H1 (cell line): ENCODE measurements at regions not wholly inside any gene's neighbourhood (a gene's known extent, or its start where the extent isn't known, plus 50 kb on each side); places are given as distances from the start of the nearest gene placed in this dataset.

Experiments used
- CTCF ChIA-PET: fragments of 300-600 bp; sonication (Branson Sonifier 250); formaldehyde crosslinking; loops from one replicate; lab custom pipeline; 2021; ENCODE audit not compliant: partially characterized antibody; lab: Charles Lee
- POLR2A ChIA-PET: fragments of 300-600 bp; sonication (Branson Sonifier 250); formaldehyde crosslinking; loops from one replicate; lab custom pipeline; 2021; ENCODE audit warnings: inconsistent platforms; ENCODE audit not compliant: partially characterized antibody; lab: Charles Lee
- DNase-seq, 2 experiments: peaks; one replicate each; pipeline versions ENCODE4 v3.0.0 to v3.0.0-alpha.2; 2010 to 2022; ENCODE audit warnings: low spot score in 2 of 2, low read depth in 1 of 2, mixed read lengths in 1 of 2
- FAIRE-seq: peaks from 2 replicates; lab custom pipeline; 2011; peaks lifted over from hg19 to GRCh38; lab: Jason Lieb, UNC
- H2AFZ ChIP-seq: 2 replicates; pipeline ENCODE4 v1.8.1; 2012; ENCODE audit warnings: low read length, inconsistent platforms
- H2AK5ac ChIP-seq: 2 replicates; pipeline ENCODE4 v1.6.1; 2013; ENCODE audit warnings: low read depth, low read length
- H2BK120ac ChIP-seq: replicated peaks from 2 replicates; pipeline ENCODE3; 2013; ENCODE audit warnings: low read depth, low read length, inconsistent platforms
- H2BK12ac ChIP-seq: 2 replicates; pipeline ENCODE4 v1.6.1; 2013; ENCODE audit warnings: low read depth, low read length
- H2BK15ac ChIP-seq: 2 replicates; pipeline ENCODE4 v1.6.1; 2013; ENCODE audit warnings: low read length
- H2BK20ac ChIP-seq: 2 replicates; pipeline ENCODE4 v1.6.1; 2013; ENCODE audit warnings: low read length
- H2BK5ac ChIP-seq: 2 replicates; pipeline ENCODE4 v1.6.1; 2013; ENCODE audit warnings: low read depth, low read length
- H3K14ac ChIP-seq: 2 replicates; pipeline ENCODE4 v1.6.1; 2013; ENCODE audit warnings: inconsistent platforms; ENCODE audit not compliant: insufficient read length
- H3K18ac ChIP-seq: 2 replicates; pipeline ENCODE4 v1.6.1; 2013; ENCODE audit warnings: low read length; ENCODE audit errors: extremely low read depth
- H3K23ac ChIP-seq: 2 replicates; pipeline ENCODE4 v1.6.1; 2013; ENCODE audit warnings: inconsistent platforms; ENCODE audit not compliant: insufficient read length
- H3K23me2 ChIP-seq: 2 replicates; pipeline ENCODE4 v1.6.1; 2013; ENCODE audit warnings: low read depth, low read length
- H3K27ac ChIP-seq: 2 replicates; pipeline ENCODE4 v1.6.1; 2011; ENCODE audit warnings: low read depth, low read length, inconsistent platforms
- H3K27me3 ChIP-seq, 4 experiments: replicated peaks in 1 of 4; 1 replicate in 1 of 4; 2 replicates in 3 of 4; pipeline versions ENCODE4 v1.6.1 to v1.8.1; 2011 to 2013; ENCODE audit warnings: low read length in 3 of 4, mild to moderate bottlenecking in 3 of 4, inconsistent platforms in 2 of 4, mixed read lengths in 2 of 4, moderate library complexity in 1 of 4; ENCODE audit not compliant: control insufficient read depth in 3 of 4, insufficient read depth in 3 of 4; ENCODE audit errors: extremely low read depth in 1 of 4
- H3K36me3 ChIP-seq, 4 experiments: 2 replicates each; pipeline versions ENCODE4 v1.6.1 to v1.8.1; 2011 to 2013; ENCODE audit warnings: mild to moderate bottlenecking in 4 of 4, low read length in 3 of 4, moderate library complexity in 2 of 4, control low read depth in 1 of 4, inconsistent platforms in 1 of 4; ENCODE audit not compliant: insufficient read depth in 4 of 4, control insufficient read depth in 2 of 4
- H3K4ac ChIP-seq: replicated peaks from 2 replicates; pipeline ENCODE3; 2013; ENCODE audit warnings: low read length, low read depth, mixed read lengths, inconsistent platforms; ENCODE audit not compliant: insufficient read length
- H3K4me1 ChIP-seq, 4 experiments: replicated peaks in 1 of 4; 1 replicate in 1 of 4; 2 replicates in 3 of 4; pipeline versions ENCODE4 v1.6.1 to v1.8.1; 2011 to 2013; ENCODE audit warnings: low read length in 3 of 4, inconsistent platforms in 2 of 4, mixed read lengths in 1 of 4; ENCODE audit not compliant: insufficient read depth in 4 of 4, control insufficient read depth in 3 of 4
- H3K4me2 ChIP-seq, 2 experiments: 2 replicates each; pipeline versions ENCODE4 v1.6.1 to v1.8.1; 2011 to 2013; ENCODE audit warnings: low read depth in 2 of 2, low read length in 2 of 2, control low read depth in 1 of 2, inconsistent platforms in 1 of 2, mild to moderate bottlenecking in 1 of 2; ENCODE audit not compliant: insufficient read depth in 1 of 2
- H3K4me3 ChIP-seq, 4 experiments: fragments of 200-600, 300-600 bp in 1 of 4; sonication (generic), shearing (Covaris generic), sonication (Bioruptor Twin) in 1 of 4; 2 replicates each; pipeline versions ENCODE4 v1.5.1 to v1.8.1; 2011 to 2016; ENCODE audit warnings: low read length in 4 of 4, low read depth in 3 of 4, control low read depth in 2 of 4, inconsistent platforms in 2 of 4, mild to moderate bottlenecking in 2 of 4, mixed read lengths in 1 of 4, moderate library complexity in 1 of 4; ENCODE audit not compliant: insufficient read depth in 2 of 4; ENCODE audit errors: extremely low read depth in 1 of 4
- H3K56ac ChIP-seq: replicated peaks from 2 replicates; pipeline ENCODE3; 2013; ENCODE audit warnings: low read depth, mild to moderate bottlenecking, mixed read lengths, low read length, inconsistent platforms; ENCODE audit not compliant: insufficient read length
- H3K79me1 ChIP-seq: 2 replicates; pipeline ENCODE4 v1.6.1; 2013; ENCODE audit warnings: low read depth, low read length, control low read depth
- H3K79me2 ChIP-seq, 2 experiments: 2 replicates each; pipeline versions ENCODE4 v1.6.1 to v1.8.1; 2012 to 2013; ENCODE audit warnings: low read length in 2 of 2, mild to moderate bottlenecking in 2 of 2, inconsistent platforms in 1 of 2; ENCODE audit not compliant: insufficient read depth in 2 of 2, control insufficient read depth in 1 of 2
- H3K9ac ChIP-seq, 4 experiments: replicated peaks in 1 of 4; 1 replicate in 1 of 4; 2 replicates in 3 of 4; pipeline versions ENCODE4 v1.6.1 to v1.8.1; 2011 to 2013; ENCODE audit warnings: low read depth in 3 of 4, low read length in 3 of 4, control low read depth in 2 of 4, mild to moderate bottlenecking in 2 of 4, moderate library complexity in 2 of 4, inconsistent platforms in 1 of 4; ENCODE audit errors: extremely low read depth in 1 of 4
- H3K9me3 ChIP-seq, 2 experiments: 2 replicates each; pipeline versions ENCODE4 v1.6.1 to v1.8.1; 2012 to 2013; ENCODE audit warnings: mild to moderate bottlenecking in 2 of 2, moderate library complexity in 2 of 2, control low read depth in 1 of 2, inconsistent platforms in 1 of 2, low read depth in 1 of 2, low read length in 1 of 2, mixed read lengths in 1 of 2; ENCODE audit not compliant: insufficient read depth in 2 of 2
- H4K20me1 ChIP-seq, 2 experiments: replicated peaks in 1 of 2; 2 replicates each; pipeline versions ENCODE3 to v1.8.1; 2011 to 2013; ENCODE audit warnings: inconsistent platforms in 2 of 2, low read length in 2 of 2, mild to moderate bottlenecking in 1 of 2; ENCODE audit not compliant: insufficient read depth in 2 of 2, control insufficient read depth in 1 of 2
- H4K5ac ChIP-seq: 2 replicates; pipeline ENCODE4 v1.6.1; 2013; ENCODE audit warnings: low read length, low read depth, mixed read lengths, inconsistent platforms; ENCODE audit not compliant: insufficient read length
- H4K8ac ChIP-seq: 2 replicates; pipeline ENCODE4 v1.8.0; 2013; ENCODE audit warnings: mild to moderate bottlenecking, moderate library complexity, low read length, inconsistent platforms; ENCODE audit not compliant: insufficient read depth; ENCODE audit errors: extremely low read depth
- H4K91ac ChIP-seq: replicated peaks from 2 replicates; pipeline ENCODE3; 2013; ENCODE audit warnings: low read length, mixed read lengths, inconsistent platforms; ENCODE audit not compliant: insufficient read length
- ASH2L ChIP-seq: fragments of 200-600, 300-600 bp; sonication (generic); IDR thresholded peaks from one replicate; pipeline ENCODE4 v1.7.1; 2017; ENCODE audit warnings: low read length
- EGR1 ChIP-seq: IDR thresholded peaks from 2 replicates; pipeline ENCODE4 v1.6.1; 2011; ENCODE audit warnings: low read depth, low read length, borderline replicate concordance
- HDAC2 ChIP-seq, 2 experiments: fragments of 300-600 bp in 1 of 2; sonication (generic) in 1 of 2; IDR thresholded peaks; 2 replicates each; pipeline ENCODE4 v1.6.1; 2011 to 2012; ENCODE audit warnings: low read depth in 2 of 2, low read length in 2 of 2, mild to moderate bottlenecking in 2 of 2, moderate library complexity in 2 of 2, borderline replicate concordance in 1 of 2, inconsistent platforms in 1 of 2
- JUN ChIP-seq: IDR thresholded peaks from 2 replicates; pipeline ENCODE4 v1.6.1; 2011; ENCODE audit warnings: low read depth, mild to moderate bottlenecking, improper control_type of control experiment, low read length
- RXRA ChIP-seq: IDR thresholded peaks from 2 replicates; pipeline ENCODE4 v1.6.1; 2011; ENCODE audit warnings: low read depth, mild to moderate bottlenecking, low read length, moderate library complexity; ENCODE audit not compliant: insufficient read depth
- SIRT6 ChIP-seq: IDR thresholded peaks from one replicate; pipeline ENCODE4 v1.7.1; 2012; ENCODE audit warnings: low read length, inconsistent platforms
- SUZ12 ChIP-seq: fragments of 200-600 bp; sonication (generic); IDR thresholded peaks from 2 replicates; pipeline ENCODE4 v1.6.1; 2012; ENCODE audit warnings: mild to moderate bottlenecking, inconsistent platforms, low read length, moderate library complexity, mixed read lengths
- WGBS, 2 experiments: shearing (Covaris generic) in 1 of 2; methylation state at CpG; one replicate each; pipeline versions ENCODE4 v1.1.6 to v1.1.7; 2013 to 2015; ENCODE audit warnings: low lambda C conversion rate in 2 of 2, mixed read lengths in 2 of 2, inconsistent platforms in 1 of 2, low coverage in 1 of 2, missing lambda C conversion rate in 1 of 2; ENCODE audit not compliant: insufficient replicate concordance in 2 of 2, insufficient coverage in 1 of 2, insufficient read length in 1 of 2; ENCODE audit errors: extremely low coverage in 1 of 2, missing lambda C conversion rate in 1 of 2; 5-methylcytosine and 5-hydroxymethylcytosine counted together

- no peak overlapping the region for H3K14ac ChIP-seq
- H3K79me1 ChIP-seq: no peaks in the 10 kb centered on the region
- H4K20me1 ChIP-seq: no peaks in the 10 kb centered on the region
- no peak overlapping the region for H3K4ac ChIP-seq
- H3K56ac ChIP-seq: no peak overlapping the region
- ChIA-PET CTCF (interaction anchor here (1.1 to 3.2 kb wide), 4 partner anchors 9 to 532 kb away, joined by 3 to 15 read pairs (median 4); no protein-coding TSS in a partner anchor), POLR2A (no interaction called here)
- H3K4me2 ChIP-seq: no peak overlapping the region
- H4K5ac ChIP-seq: no peak overlapping the region
- H3K4me1 ChIP-seq: no peaks in the 10 kb centered on the region
- 85% methylated on average over 9 of the region's 9 CpGs; no CpG with 5 or more reads in 1 of the 2 experiments for WGBS, 2 experiments
- no peaks in the 10 kb centered on the region for H3K23me2 ChIP-seq
- no peaks in the 10 kb centered on the region for H3K9me3 ChIP-seq
- H2BK15ac ChIP-seq: no peak overlapping the region
- H3K79me2 ChIP-seq: no peaks in the 10 kb centered on the region
- no peak overlapping the region for H2AFZ ChIP-seq
- no peak overlapping the region for H4K8ac ChIP-seq
- no peak overlapping the region for H3K9ac ChIP-seq
- no peak overlapping the region for H3K18ac ChIP-seq
- H2BK20ac ChIP-seq: no peak overlapping the region
- no peak overlapping the region for H2BK5ac ChIP-seq
- no peak overlapping the region for H2BK120ac ChIP-seq
- H2AK5ac ChIP-seq: no peak overlapping the region
- TF ChIP-seq SIRT6: no peak
- TF ChIP-seq EGR1: no peak
- TF ChIP-seq HDAC2 (IDR thresholded peaks at IDR 0.05; ENCODE audit: borderline replicate concordance in 1 of 2, low read depth in 2 of 2, low read length in 2 of 2): no peak
- TF ChIP-seq RXRA: no peak
- no peak for TF ChIP-seq ASH2L
- no peak for TF ChIP-seq SUZ12
- TF ChIP-seq JUN: no peak
- no peak overlapping the region for H3K4me3 ChIP-seq
- no peaks in the 10 kb centered on the region; a peak in 1 of 8 replicates for H3K36me3 ChIP-seq
- DNase-seq (no peak), FAIRE-seq (no peak)
- H4K91ac ChIP-seq: no peak overlapping the region
- H3K27ac ChIP-seq: no peak overlapping the region
- H3K23ac ChIP-seq: no peak overlapping the region
- no peak overlapping the region for H2BK12ac ChIP-seq
- H3K27me3 ChIP-seq: peaks cover 0 to 2% (median 0%) of the 10 kb centered on the region in 4 experiments; a peak in 1 of 7 replicates
Observed at GRCh38 chr5:158163451-158164295, 304.7 kb upstream of the CLINT1 start.
